Spleen (tissue), 7 donors: ENCODE measurements at regions not wholly inside any gene's neighbourhood (a gene's known extent, or its start where the extent isn't known, plus 50 kb on each side); places are given as distances from the start of the nearest gene placed in this dataset.
"Not testable (repeated sequence)": the region's sequence is repeated elsewhere in the genome, so short reads cannot be mapped to it uniquely, and the experiment has no call there.

ENCODE experiments used
- CTCF ChIP-seq, 11 experiments: fragments of 200-600 bp in 7 of 11; fragments of 450-650 bp in 4 of 11; sonication (generic) in 4 of 11; IDR thresholded peaks in 8 of 11; conservative IDR thresholded peaks in 3 of 11; 1 replicate in 7 of 11; 2 replicates in 4 of 11; pipeline versions ENCODE4 v1.4.0 to v1.8.0; 2016 to 2021; ENCODE audit warnings: antibody characterized with exemption in 11 of 11, inconsistent platforms in 4 of 11, mild to moderate bottlenecking in 1 of 11
- POLR2AphosphoS5 ChIP-seq, 3 donors: sonication (generic); formaldehyde crosslinking; IDR thresholded peaks; one replicate each; pipeline ENCODE4 v1.5.1; 2017; ENCODE audit warnings: antibody characterized with exemption in 3 of 3
- donor health status: DM: no; HTN: no; CAD: no; lungs with moderate emphysema.
- donor health status: DM: no; HTN: no; CAD: no.
- donor health status: DM: no; HTN: no; CAD: no.

- not testable (repeated sequence) for TF ChIP-seq POLR2AphosphoS5 (IDR thresholded peaks at IDR 0.05); CTCF (IDR thresholded peaks at IDR 0.05 in 8 of 11, conservative IDR thresholded peaks at IDR 0.05 in 3 of 11)
These were observed 141.6 kb upstream of the EFCAB3 start for GRCh38 chr17:62238551-62239338.
